HG03442 (cell line): ENCODE measurements at regions not wholly inside any gene's neighbourhood (a gene's known extent, or its start where the extent isn't known, plus 50 kb on each side); places are given as distances from the start of the nearest gene placed in this dataset.
A peak's percentile ranks its signal among the peaks of the same experiment; 100 is the strongest.

Experiments
- ATAC-seq: cut with Tn5 transposase; IDR thresholded peaks from one replicate; pipeline ENCODE4 v1.9.1; 2021; ENCODE audit warnings: mild to moderate bottlenecking, moderate library complexity; ENCODE audit not compliant: unreplicated experiment

- ATAC-seq: no peak
Observed at GRCh38 chr9:117488659-117489058, 73.8 kb upstream of the ASTN2 start.

- peak; percentile 98 for ATAC-seq
Observed at GRCh38 chr9:117487555-117488175, 72.8 kb upstream of the ASTN2 start.

DNA sequence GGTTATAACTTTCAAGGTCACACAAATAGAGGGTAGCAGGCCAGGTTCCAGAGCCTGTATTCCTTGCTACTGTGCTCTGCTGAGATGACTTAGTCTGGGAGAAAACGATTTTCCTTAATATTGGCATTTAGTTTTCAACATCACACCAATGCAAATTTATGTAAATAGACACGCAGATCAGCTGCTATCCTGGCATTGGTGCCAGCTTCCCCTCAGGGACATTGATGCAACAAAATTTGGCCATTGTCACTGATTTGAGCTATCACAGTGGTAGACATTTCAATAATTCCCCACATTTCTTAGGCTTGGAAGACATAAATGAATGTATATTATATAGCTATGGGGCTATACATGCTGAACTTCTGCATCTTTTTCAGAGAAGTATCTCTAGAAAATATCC, 71.6 kb upstream of the ASTN2 start:
- no peak for ATAC-seq

GRCh38 chr9:117485176-117485575, 70.3 kb upstream of the ASTN2 start:
- ATAC-seq: no peak

DNA sequence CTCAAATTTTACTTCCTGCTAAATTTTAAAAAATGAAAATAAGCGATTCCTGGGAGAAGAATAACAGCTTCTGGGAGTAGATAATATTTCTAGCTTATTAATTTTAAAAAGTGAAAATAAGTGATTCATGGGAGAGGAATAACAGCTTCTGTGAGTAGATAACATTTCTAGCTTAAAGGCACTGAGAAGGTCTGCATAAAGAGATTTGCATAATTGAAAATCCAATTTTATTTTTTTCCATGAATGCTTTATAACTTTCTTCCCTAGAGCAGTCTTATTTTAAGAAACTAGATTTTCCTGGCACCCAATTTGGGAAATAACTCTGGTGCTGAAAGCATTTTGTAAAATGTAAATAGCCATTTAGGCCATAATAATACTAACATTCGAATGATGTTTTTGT, 65.9 kb upstream of the ASTN2 start:
- ATAC-seq: no peak

- no peak for ATAC-seq
Observed at GRCh38 chr9:117480253-117480652, 65.4 kb upstream of the ASTN2 start.

DNA sequence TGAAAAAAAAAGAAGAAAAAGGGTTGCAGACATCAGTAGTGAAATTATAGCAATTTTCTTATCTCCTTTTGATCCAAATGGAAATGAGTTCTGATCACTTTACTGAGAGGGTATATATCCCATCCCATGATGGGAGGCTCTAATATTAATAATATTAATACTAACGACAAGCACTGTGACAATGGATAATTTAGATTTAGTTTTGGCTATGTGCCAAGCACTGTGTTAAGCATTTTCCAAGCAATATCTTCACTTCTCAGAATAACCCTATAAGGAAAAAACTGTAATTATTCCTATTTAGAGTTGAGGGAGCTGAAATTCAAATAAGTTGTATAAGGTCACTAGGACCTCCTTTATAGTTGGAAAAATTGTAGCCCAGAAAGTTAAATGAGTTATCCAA, 58.4 kb upstream of the ASTN2 start:
- no peak for ATAC-seq

DNA sequence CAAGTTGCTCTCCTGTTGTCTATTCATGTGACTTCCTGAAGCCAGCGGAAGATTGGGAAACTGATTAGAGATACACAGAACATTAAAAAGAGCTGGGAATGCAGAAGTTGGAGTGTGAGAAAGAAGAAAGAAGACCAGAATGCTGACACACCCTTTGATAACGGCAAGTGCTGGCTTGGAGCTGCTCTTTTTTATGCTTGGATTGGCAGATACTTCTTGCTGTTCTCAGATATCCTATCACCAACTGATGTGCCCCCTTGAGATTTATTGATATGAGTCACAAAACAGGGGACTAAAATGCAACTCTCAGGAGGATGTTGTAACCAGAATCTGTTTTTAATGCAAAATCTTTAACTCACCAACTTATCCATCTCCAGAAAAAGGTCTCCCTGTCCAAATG, 56.0 kb upstream of the ASTN2 start:
- ATAC-seq: no peak

- ATAC-seq: no peak
Observed at GRCh38 chr9:117470455-117470854, 55.6 kb upstream of the ASTN2 start.

GRCh38 chr9:117466111-117466510, 51.3 kb upstream of the ASTN2 start:
- ATAC-seq: no peak

- no peak for ATAC-seq
Observed at GRCh38 chr9:117465706-117466105, 50.8 kb upstream of the ASTN2 start.

DNA sequence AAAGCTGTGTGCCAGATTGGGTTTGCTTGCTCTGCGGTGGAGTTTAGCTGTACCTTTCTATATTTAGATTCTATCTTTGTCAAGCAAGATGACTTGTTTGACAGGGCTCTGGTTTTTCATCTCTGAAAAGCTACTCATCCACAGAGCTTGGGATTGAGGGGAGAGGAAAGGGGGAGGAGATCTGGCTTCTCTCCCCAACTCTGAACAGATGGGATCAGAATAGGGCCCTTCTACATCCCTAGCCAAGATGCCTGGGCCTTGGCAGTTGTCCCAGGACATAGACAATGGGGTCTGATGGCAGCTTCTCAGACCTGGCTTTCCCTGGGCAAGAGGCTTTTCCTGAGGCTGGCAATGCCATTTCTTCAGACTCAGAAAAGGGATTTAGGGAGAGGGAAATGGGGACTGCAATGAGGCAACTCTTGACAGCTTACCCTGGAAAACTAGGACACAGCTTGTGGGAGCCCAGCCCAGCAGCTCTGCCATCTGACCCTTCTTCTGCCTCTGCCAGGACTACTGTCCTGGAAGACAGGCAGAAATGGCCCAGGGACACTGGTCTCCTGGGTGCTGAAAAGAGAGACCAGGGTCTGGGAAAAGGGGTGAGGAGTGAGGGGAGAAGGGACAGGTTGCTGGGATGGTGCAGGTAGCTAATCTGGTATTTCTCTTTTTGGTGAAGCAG, 50.2 kb upstream of the ASTN2 start:
- ATAC-seq: no peak
